B cell (primary cell): ENCODE measurements at regions not wholly inside any gene's neighbourhood (a gene's known extent, or its start where the extent isn't known, plus 50 kb on each side); places are given as distances from the start of the nearest gene placed in this dataset.

Source experiments
- EZH2 ChIP-seq: IDR thresholded peaks from 2 replicates; pipeline ENCODE4 v1.6.1; 2012; ENCODE audit warnings: borderline replicate concordance, low read depth, mild to moderate bottlenecking, moderate library complexity, low read length; ENCODE audit not compliant: insufficient read depth, poor library complexity, severe bottlenecking
- TF ChIP-seq, protein P1 (sequence below): fragments of 200-600 bp; IDR thresholded peaks from one replicate; pipeline ENCODE4 v1.8.0; 2022; ENCODE audit warnings: antibody characterized with exemption, mild to moderate bottlenecking

DNA sequence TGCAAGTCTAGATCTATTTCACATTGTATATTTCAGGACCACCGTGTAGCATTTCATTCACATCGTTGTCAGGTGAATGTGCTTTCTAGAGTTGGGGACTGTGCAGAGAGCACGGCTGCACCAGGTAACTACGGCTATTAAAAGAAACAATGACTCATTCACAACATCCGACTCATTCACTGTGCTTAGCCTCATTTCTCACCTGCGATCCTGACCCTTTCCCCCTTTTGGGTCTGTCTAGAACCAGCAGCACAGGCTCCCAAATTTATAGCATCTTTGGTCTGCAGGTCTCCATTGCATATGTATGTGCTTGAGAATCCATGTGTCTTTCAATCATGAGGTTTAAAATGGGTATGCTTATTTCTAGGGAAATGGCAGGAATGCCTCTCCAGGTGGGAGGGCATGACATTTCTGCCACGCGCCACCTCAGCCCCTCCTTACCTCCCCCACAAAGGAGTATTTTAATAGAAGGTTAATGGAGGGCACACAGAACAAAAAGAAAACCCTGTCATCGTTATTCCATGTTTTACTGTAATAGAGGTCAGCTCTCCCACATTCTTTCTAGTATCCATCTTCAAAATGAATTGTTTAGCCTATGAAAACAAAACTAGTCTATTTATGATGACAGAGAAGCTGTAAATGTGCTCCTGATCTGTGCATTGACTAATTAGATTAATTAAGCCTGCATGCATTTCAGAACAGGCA lies 246.7 kb upstream of the EPHA4 start:
- TF ChIP-seq, protein P1, sequence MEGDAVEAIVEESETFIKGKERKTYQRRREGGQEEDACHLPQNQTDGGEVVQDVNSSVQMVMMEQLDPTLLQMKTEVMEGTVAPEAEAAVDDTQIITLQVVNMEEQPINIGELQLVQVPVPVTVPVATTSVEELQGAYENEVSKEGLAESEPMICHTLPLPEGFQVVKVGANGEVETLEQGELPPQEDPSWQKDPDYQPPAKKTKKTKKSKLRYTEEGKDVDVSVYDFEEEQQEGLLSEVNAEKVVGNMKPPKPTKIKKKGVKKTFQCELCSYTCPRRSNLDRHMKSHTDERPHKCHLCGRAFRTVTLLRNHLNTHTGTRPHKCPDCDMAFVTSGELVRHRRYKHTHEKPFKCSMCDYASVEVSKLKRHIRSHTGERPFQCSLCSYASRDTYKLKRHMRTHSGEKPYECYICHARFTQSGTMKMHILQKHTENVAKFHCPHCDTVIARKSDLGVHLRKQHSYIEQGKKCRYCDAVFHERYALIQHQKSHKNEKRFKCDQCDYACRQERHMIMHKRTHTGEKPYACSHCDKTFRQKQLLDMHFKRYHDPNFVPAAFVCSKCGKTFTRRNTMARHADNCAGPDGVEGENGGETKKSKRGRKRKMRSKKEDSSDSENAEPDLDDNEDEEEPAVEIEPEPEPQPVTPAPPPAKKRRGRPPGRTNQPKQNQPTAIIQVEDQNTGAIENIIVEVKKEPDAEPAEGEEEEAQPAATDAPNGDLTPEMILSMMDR, result no peak
- TF ChIP-seq EZH2, result no peak
